Tibial artery (tissue), 4 donors: ENCODE measurements at regions not wholly inside any gene's neighbourhood (a gene's known extent, or its start where the extent isn't known, plus 50 kb on each side); places are given as distances from the start of the nearest gene placed in this dataset.

ENCODE experiments used
- DNase-seq, 2 donors: peaks; one replicate each; pipeline ENCODE4 v3.0.0-alpha.2; 2019
- H3K27ac ChIP-seq, 2 donors: fragments of 200-600 bp; sonication (generic) in 1 of 2; 1 replicate in 1 of 2; 2 replicates in 1 of 2; pipeline ENCODE4 v1.5.1; 2018 to 2019; ENCODE audit warnings: mild to moderate bottlenecking in 1 of 2
- H3K27me3 ChIP-seq, 2 donors: fragments of 200-600 bp; sonication (generic) in 1 of 2; one replicate each; pipeline versions ENCODE4 v1.5.1 to v1.6.0; 2016 to 2019
- H3K36me3 ChIP-seq, 3 donors: fragments of 200-600 bp; sonication (generic) in 2 of 3; one replicate each; pipeline ENCODE4 v1.5.1; 2016 to 2019; ENCODE audit warnings: mild to moderate bottlenecking in 2 of 3
- H3K4me1 ChIP-seq, 4 donors: fragments of 200-600 bp; sonication (generic) in 2 of 4; 1 replicate in 3 of 4; 2 replicates in 1 of 4; pipeline ENCODE4 v1.5.1; 2016 to 2019
- H3K4me3 ChIP-seq, 2 donors: fragments of 200-600 bp; sonication (generic) in 1 of 2; 1 replicate in 1 of 2; 2 replicates in 1 of 2; pipeline ENCODE4 v1.5.1; 2018 to 2019; ENCODE audit warnings: mild to moderate bottlenecking in 2 of 2
- H3K9me3 ChIP-seq, 3 donors: fragments of 200-600 bp; sonication (generic) in 1 of 3; one replicate each; pipeline ENCODE4 v1.5.1; 2016 to 2019
- CTCF ChIP-seq, 2 experiments: fragments of 200-600 bp in 1 of 2; fragments of 450-650 bp in 1 of 2; IDR thresholded peaks; one replicate each; pipeline ENCODE4 v1.5.1; 2017 to 2019; ENCODE audit warnings: antibody characterized with exemption in 2 of 2, mild to moderate bottlenecking in 1 of 2, moderate library complexity in 1 of 2
- intact Hi-C: fragments of 100-400 bp; cut with DNase I; formaldehyde crosslinking; loops from one replicate; pipeline ENCODE4 v1.15.0; 2023; ENCODE audit warnings: low total_unique reads

GRCh38 chr15:35775471-35775870 is 229.5 kb upstream of the DPH6 start:
- Histone ChIP-seq H3K4me3 (no peak overlapping the region), H3K27me3 (no peaks in the 10 kb centered on the region), H3K36me3 (no peaks in the 10 kb centered on the region), H3K27ac (no peak overlapping the region), H3K9me3 (no peaks in the 10 kb centered on the region), H3K4me1 (peaks cover 0 to 11% (median 4%) of the 10 kb centered on the region in 4 donors)
- no peak for TF ChIP-seq CTCF (IDR thresholded peaks at IDR 0.05)
- intact Hi-C loops: no loop called here
- no peak for DNase-seq

DNA sequence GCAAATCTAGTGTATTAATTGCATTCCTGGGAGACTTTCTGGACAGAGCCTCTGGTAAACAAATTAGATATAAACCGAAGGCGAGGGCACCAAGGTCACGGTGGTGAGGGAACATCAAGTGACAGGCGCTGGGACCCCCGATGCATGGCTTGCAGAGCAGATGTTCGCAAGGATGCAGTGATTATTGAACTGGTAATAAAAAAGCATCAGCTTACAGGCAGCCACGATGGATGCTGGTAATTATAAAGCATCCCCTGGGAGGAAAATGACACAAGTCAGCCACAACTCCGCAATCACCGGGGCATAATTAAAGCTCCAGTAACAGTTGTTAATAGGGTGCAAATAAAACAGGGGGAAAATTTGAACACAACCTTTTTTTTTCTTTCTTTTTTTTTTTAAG is 231.1 kb upstream of the DPH6 start:
- Histone ChIP-seq H3K4me1 (peaks cover 0 to 8% (median 3%) of the 10 kb centered on the region in 4 donors), H3K27ac (no peak overlapping the region), H3K9me3 (no peaks in the 10 kb centered on the region), H3K4me3 (no peak overlapping the region), H3K27me3 (no peaks in the 10 kb centered on the region), H3K36me3 (no peaks in the 10 kb centered on the region)
- TF ChIP-seq CTCF (IDR thresholded peaks at IDR 0.05): no peak
- intact Hi-C loops: no loop called here
- DNase-seq: no peak

DNA sequence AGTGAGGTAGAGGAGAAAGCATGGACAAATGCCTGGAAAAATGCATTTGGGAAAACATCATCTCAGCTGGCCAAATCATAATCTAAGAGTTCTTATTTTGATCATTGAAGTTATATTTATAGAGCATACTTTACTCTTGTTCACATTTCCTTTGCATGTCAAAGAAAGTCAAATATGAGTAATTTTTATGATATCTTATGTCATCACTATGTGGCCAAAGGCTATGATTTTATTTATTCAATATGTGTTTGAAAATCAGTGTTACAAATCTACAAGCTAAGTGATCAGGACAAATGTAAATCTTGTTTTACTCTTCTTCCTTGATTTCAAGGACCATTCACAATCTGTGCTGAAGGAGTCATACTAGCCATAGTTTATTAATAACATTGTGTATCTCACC is 237.2 kb upstream of the DPH6 start:
- no peak for TF ChIP-seq CTCF (IDR thresholded peaks at IDR 0.05)
- no peaks in the 10 kb centered on the region for H3K36me3 ChIP-seq
- no peak overlapping the region for H3K27ac ChIP-seq
- no peak for DNase-seq
- H3K27me3 ChIP-seq: no peaks in the 10 kb centered on the region
- intact Hi-C loops: no loop called here
- H3K9me3 ChIP-seq: no peaks in the 10 kb centered on the region
- H3K4me3 ChIP-seq: no peak overlapping the region
- H3K4me1 ChIP-seq: peaks cover 0 to 3% (median under 1%) of the 10 kb centered on the region in 4 donors

GRCh38 chr15:35784745-35785144 is 238.8 kb upstream of the DPH6 start:
- intact Hi-C loops: no loop called here
- Histone ChIP-seq H3K4me3 (no peak overlapping the region), H3K27ac (no peak overlapping the region), H3K4me1 (no peaks in the 10 kb centered on the region), H3K36me3 (no peaks in the 10 kb centered on the region), H3K9me3 (no peaks in the 10 kb centered on the region), H3K27me3 (no peaks in the 10 kb centered on the region)
- TF ChIP-seq CTCF (IDR thresholded peaks at IDR 0.05): no peak
- DNase-seq: no peak

GRCh38 chr15:35810007-35810406 is 264.0 kb upstream of the DPH6 start:
- intact Hi-C loops: no loop called here
- Histone ChIP-seq H3K27me3 (no peaks in the 10 kb centered on the region), H3K27ac (no peak overlapping the region), H3K4me1 (peaks cover 0 to 3% (median 0%) of the 10 kb centered on the region in 4 donors), H3K4me3 (no peak overlapping the region), H3K9me3 (no peaks in the 10 kb centered on the region), H3K36me3 (no peaks in the 10 kb centered on the region)
- no peak for TF ChIP-seq CTCF (IDR thresholded peaks at IDR 0.05)
- DNase-seq: no peak

GRCh38 chr15:35813573-35813972 is 267.6 kb upstream of the DPH6 start:
- H3K4me1 ChIP-seq: peaks cover 0 to 3% (median 0%) of the 10 kb centered on the region in 4 donors
- intact Hi-C loops: no loop called here
- no peak overlapping the region for H3K4me3 ChIP-seq
- no peak for TF ChIP-seq CTCF (IDR thresholded peaks at IDR 0.05)
- H3K36me3 ChIP-seq: no peaks in the 10 kb centered on the region
- no peak for DNase-seq
- no peaks in the 10 kb centered on the region for H3K27me3 ChIP-seq
- H3K27ac ChIP-seq: no peak overlapping the region
- H3K9me3 ChIP-seq: no peaks in the 10 kb centered on the region
